IPS DF 4.7 (cell line): ENCODE measurements at regions not wholly inside any gene's neighbourhood (a gene's known extent, or its start where the extent isn't known, plus 50 kb on each side); places are given as distances from the start of the nearest gene placed in this dataset.
"Not testable (repeated sequence)": the region's sequence is repeated elsewhere in the genome, so short reads cannot be mapped to it uniquely, and the experiment has no call there.

ENCODE experiments used
- DNase-seq: peaks from one replicate; pipeline ENCODE4 v3.0.0-alpha.2; 2013; ENCODE audit warnings: low spot score; ENCODE audit errors: extremely low read depth

DNA sequence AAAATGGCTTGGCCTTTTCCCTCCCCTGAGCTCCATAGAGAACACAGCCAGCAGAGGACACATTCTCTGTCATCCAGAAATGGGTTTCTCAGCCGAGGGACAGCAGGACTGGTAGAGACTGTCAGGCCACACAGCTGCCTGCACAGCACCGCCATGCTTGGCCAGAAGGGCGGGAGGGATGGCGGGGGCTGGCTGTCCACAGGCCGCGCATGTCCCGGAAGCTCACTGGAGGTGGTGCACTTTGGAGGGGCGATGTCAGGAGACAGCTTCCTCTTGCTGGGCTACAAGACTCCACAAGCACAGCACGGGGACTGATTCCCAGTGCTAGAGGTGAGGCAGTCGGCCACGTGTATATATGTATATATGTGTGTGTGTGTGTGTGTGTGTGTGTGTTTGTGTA lies 125.3 kb downstream of the GOLGA6L4 start:
- not testable (repeated sequence) for DNase-seq

GRCh38 chr15:84384421-84384820 lies 148.8 kb downstream of the GOLGA6L4 start:
- not testable (repeated sequence) for DNase-seq

DNA sequence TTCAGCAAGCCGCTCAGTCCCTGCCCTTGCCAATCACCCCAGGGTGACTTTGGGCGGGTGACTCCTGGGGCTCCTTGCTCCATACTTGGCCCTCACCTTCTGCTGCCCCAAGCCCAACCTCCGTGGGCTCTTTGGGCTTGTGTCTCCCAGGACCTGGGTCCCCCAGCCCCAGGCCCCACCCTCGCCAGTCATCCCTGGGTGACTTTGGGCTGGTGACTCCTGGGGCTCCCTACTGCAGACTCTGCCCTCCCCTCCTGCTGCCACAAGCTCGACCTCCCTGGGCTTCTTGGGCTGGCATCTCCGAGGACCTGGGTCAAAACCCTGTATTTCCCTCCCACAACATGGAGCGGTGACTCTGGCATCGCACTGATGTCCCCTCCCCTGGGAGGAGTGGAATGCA lies 151.5 kb downstream of the GOLGA6L4 start:
- no peak for DNase-seq

DNA sequence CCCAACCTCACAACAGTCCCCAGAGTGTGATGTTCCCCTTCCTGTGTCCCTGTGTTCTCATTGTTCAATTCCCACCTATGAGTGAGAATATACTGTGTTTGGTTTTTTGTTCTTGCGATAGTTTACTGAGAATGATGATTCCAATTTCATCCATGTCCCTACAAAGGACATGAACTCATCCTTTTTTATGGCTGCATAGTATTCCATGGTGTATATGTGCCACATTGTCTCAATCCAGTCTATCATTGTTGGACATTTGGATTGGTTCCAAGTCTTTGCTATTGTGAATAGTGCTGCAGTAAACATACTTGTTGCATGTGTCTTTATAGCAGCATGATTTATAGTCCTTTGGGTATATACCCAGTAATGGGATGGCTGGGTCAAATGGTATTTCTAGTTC lies 152.6 kb downstream of the GOLGA6L4 start:
- not testable (repeated sequence) for DNase-seq

DNA sequence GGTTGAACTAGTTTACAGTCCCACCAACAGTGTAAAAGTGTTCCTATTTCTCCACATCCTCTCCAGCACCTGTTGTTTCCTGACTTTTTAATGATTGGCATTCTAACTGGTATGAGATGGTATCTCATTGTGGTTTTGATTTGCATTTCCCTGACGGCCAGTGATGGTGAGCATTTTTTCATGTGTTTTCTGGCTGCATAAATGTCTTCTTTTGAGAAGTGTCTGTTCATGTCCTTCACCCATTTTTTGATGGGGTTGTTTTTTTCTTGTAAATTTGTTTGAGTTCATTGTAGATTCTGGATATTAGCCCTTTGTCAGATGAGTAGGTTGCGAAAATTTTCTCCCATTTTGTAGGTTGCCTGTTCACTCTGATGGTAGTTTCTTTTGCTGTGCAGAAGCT lies 153.1 kb downstream of the GOLGA6L4 start:
- not testable (repeated sequence) for DNase-seq

GRCh38 chr15:84390324-84390723 lies 154.8 kb downstream of the GOLGA6L4 start:
- not testable (repeated sequence) for DNase-seq

- DNase-seq, result no peak
These were observed 155.6 kb downstream of the GOLGA6L4 start for GRCh38 chr15:84391191-84391590.

DNA sequence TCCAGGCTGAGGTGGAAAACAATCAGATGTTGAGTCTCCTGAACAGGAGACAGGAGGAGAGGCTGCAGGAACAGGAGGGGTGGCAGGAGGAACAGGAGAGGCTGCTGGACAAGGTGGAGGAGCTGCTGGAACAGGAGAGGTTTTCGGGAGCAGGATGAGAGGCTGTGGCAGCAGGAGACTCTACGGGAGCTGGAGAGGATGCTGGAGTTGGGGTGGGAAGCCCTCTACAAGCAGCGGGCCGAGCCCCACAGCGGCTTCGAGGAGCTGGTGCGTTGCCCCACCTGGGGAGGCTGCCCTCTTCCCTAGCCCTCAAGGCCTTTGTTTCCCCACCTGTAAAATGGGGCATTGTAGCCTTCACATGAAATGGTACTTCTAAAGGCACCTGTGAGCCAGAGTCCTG lies 156.4 kb downstream of the GOLGA6L4 start:
- DNase-seq, result not testable (repeated sequence)

- DNase-seq, result not testable (repeated sequence)
These were observed 157.9 kb downstream of the GOLGA6L4 start for GRCh38 chr15:84393386-84393936.

- not testable (repeated sequence) for DNase-seq
These were observed 158.4 kb downstream of the GOLGA6L4 start for GRCh38 chr15:84393966-84394365.

- not testable (repeated sequence) for DNase-seq
These were observed 159.8 kb downstream of the GOLGA6L4 start for GRCh38 chr15:84395384-84395783.

- DNase-seq, result not testable (repeated sequence)
These were observed 160.3 kb downstream of the GOLGA6L4 start for GRCh38 chr15:84395881-84396280.

DNA sequence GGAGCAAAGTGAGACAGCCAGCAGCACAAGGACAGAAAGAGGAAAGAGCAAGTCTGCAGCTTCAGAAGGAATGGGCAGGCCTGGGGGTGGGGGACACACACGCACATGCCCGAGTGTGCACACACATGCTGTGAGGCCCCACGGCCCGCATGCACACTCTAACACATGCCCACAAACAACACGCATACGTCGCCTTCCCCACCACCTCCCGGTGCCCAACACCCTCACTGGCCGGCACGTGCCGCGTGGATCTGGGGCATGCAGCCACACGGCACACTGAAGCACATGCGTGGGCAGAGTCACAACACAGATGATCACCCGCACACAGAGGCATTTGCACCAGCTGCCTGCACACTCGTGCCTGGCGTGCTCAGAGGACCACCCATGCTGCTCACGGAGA lies 161.5 kb downstream of the GOLGA6L4 start:
- DNase-seq, result not testable (repeated sequence)

GRCh38 chr15:84398087-84398486 lies 162.5 kb downstream of the GOLGA6L4 start:
- not testable (repeated sequence) for DNase-seq

GRCh38 chr15:84398763-84399701 lies 163.5 kb downstream of the GOLGA6L4 start:
- no peak for DNase-seq

- no peak for DNase-seq
These were observed 164.6 kb downstream of the GOLGA6L4 start for GRCh38 chr15:84400017-84400740.

- DNase-seq, result no peak
These were observed 165.2 kb downstream of the GOLGA6L4 start for GRCh38 chr15:84400820-84401219.

DNA sequence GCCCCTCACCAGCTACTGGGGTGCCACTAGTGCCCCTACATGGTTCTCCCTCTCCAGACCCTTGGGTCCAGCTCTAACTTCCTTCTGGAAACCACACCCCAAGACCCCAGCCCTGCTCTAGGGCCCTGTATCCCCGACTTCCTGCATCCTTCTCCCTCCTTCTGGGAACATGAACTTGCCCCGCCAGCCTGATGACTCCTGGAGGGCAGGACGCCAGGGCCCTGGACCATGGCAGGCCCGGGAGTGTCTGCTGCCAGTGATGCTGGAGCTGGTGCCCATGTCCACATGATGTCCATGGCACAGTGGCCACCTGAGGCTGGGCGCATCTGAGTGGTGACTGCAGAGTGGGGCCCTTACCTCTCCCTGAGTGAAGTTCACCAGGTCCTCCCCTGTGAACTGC lies 165.9 kb downstream of the GOLGA6L4 start:
- not testable (repeated sequence) for DNase-seq

DNA sequence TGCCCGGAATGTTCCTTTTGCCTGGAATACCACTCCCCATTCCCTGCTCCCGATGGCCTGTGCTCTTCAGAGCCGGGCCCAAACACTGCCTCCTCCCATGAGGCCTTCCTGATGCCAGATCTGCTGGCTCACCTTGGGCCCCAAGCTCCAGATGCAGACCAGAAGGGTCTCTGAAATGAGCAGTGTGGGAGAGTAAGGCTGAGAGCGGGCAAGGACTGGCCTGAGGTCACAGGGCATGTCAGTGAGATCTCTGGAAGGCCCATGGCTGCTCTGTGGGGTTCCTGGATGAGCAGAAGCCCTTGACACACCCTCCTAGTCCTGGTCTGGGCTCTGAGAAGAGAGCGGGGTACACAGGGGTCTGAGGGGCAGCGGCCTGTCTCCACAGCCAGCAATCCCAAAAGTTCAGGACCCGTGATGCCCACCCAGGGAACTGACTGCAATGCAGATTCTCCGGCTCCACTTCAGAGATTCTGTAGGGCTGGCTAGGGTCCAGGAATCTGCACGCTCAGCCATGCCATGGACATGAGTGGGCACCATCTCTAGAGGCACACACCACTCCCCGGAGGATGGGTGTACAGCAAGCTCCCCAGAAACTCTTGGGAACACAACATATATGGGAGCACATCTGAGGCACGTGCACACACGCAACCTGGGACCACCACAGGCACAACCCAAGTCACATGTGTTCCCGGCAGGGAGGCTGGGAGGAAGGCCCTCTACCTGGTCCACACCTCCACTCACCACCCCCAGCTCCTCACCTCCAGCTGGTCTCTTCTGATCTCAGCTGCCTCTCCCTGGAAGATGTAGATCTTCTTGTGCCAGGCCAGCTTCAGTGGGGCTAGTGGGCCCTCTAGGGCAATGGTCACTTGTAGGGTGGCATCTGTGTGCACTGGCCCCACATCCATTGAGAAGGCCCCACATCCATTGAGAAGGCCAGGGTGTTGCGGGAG lies 166.6 kb downstream of the GOLGA6L4 start:
- not testable (repeated sequence) for DNase-seq

GRCh38 chr15:84402856-84403608 lies 167.5 kb downstream of the GOLGA6L4 start:
- no peak for DNase-seq
